T-cell (primary cell): ENCODE measurements at regions not wholly inside any gene's neighbourhood (a gene's known extent, or its start where the extent isn't known, plus 50 kb on each side); places are given as distances from the start of the nearest gene placed in this dataset.

ENCODE experiments used
- ATAC-seq, 4 experiments: fragments of 200-7000 bp in 3 of 4; fragments of 150-1000 bp in 1 of 4; cut with Tn5 transposase; replicated peaks in 1 of 4; 1 replicate in 3 of 4; 2 replicates in 1 of 4; pipeline ENCODE4 v1.10.0; 2021; ENCODE audit warnings: moderate library complexity in 3 of 4, mild to moderate bottlenecking in 2 of 4, moderate number of reproducible peaks in 1 of 4
- CTCF ChIA-PET, 2 donors: fragments of 300-600 bp; sonication (Branson Sonifier 250); formaldehyde crosslinking; loops; one replicate each; lab custom pipeline; 2022; ENCODE audit warnings: antibody characterized with exemption in 2 of 2; lab: Charles Lee
- POLR2A ChIA-PET, 2 donors: fragments of 300-600 bp; sonication (Branson Sonifier 250); formaldehyde crosslinking; loops; one replicate each; lab custom pipeline; 2022; ENCODE audit warnings: antibody characterized with exemption in 2 of 2; lab: Charles Lee
- DNase-seq, 35 experiments: peaks; one replicate each; pipeline versions ENCODE4 v3.0.0 to v3.0.0-alpha.2; 2013 to 2023
- H3K27ac ChIP-seq: one replicate; pipeline ENCODE4 v1.5.1; 2013; ENCODE audit warnings: low read length
- H3K27me3 ChIP-seq, 2 experiments: replicated peaks in 1 of 2; 1 replicate in 1 of 2; 2 replicates in 1 of 2; pipeline versions ENCODE4 v1.6.1 to v1.7.0; 2013; ENCODE audit warnings: low read length in 1 of 2, mixed read lengths in 1 of 2; ENCODE audit not compliant: control insufficient read depth in 2 of 2, insufficient read depth in 2 of 2; ENCODE audit errors: extremely low read depth in 1 of 2
- H3K36me3 ChIP-seq, 2 donors: 1 replicate in 1 of 2; 2 replicates in 1 of 2; pipeline versions ENCODE4 v1.6.1 to v1.7.0; 2013; ENCODE audit warnings: low read length in 1 of 2; ENCODE audit not compliant: control insufficient read depth in 2 of 2, insufficient read depth in 1 of 2; ENCODE audit errors: extremely low read depth in 1 of 2
- H3K4me1 ChIP-seq, 2 experiments: 1 replicate in 1 of 2; 2 replicates in 1 of 2; pipeline versions ENCODE4 v1.6.1 to v1.7.0; 2013; ENCODE audit warnings: low read length in 2 of 2, mixed read lengths in 1 of 2; ENCODE audit not compliant: insufficient read depth in 2 of 2, control insufficient read depth in 1 of 2; ENCODE audit errors: extremely low read depth in 1 of 2
- H3K4me3 ChIP-seq, 2 donors: 1 replicate in 1 of 2; 2 replicates in 1 of 2; pipeline versions ENCODE4 v1.5.1 to v1.7.0; 2013; ENCODE audit warnings: mild to moderate bottlenecking in 2 of 2, low read length in 1 of 2, moderate library complexity in 1 of 2; ENCODE audit not compliant: control insufficient read depth in 1 of 2; ENCODE audit errors: extremely low read depth in 1 of 2
- H3K9me3 ChIP-seq: 2 replicates; pipeline ENCODE4 v1.7.0; 2013
- H3K27ac Mint-ChIP-seq, 2 donors: one replicate each; pipeline ENCODE4 v1.8.0; 2020 to 2021; ENCODE audit warnings: mild to moderate bottlenecking in 2 of 2, mixed read lengths in 2 of 2
- H3K27me3 Mint-ChIP-seq, 2 donors: one replicate each; pipeline ENCODE4 v1.8.0; 2021 to 2022; ENCODE audit warnings: mixed read lengths in 2 of 2
- H3K36me3 Mint-ChIP-seq: one replicate; pipeline ENCODE4 v1.8.0; 2021; ENCODE audit warnings: mixed read lengths
- H3K4me1 Mint-ChIP-seq, 3 donors: one replicate each; pipeline ENCODE4 v1.8.0; 2020 to 2022; ENCODE audit warnings: mixed read lengths in 3 of 3, mild to moderate bottlenecking in 1 of 3
- H3K4me3 Mint-ChIP-seq, 3 donors: one replicate each; pipeline ENCODE4 v1.8.0; 2020 to 2022; ENCODE audit warnings: mild to moderate bottlenecking in 3 of 3, mixed read lengths in 3 of 3, moderate library complexity in 3 of 3
- H3K9me3 Mint-ChIP-seq, 3 donors: one replicate each; pipeline ENCODE4 v1.8.0; 2020 to 2022; ENCODE audit warnings: mixed read lengths in 3 of 3
- WGBS: methylation state at CpG from one replicate; pipeline ENCODE4 v1.1.5; 2013; ENCODE audit warnings: missing lambda C conversion rate; ENCODE audit not compliant: insufficient coverage; 5-methylcytosine and 5-hydroxymethylcytosine counted together

GRCh38 chr11:95450547-95451123 lies 219.6 kb upstream of the SESN3 start:
- 80% methylated on average over 2 of the region's 4 CpGs for WGBS
- H3K4me1 ChIP-seq: no peaks in the 10 kb centered on the region
- H3K36me3 ChIP-seq: no peaks in the 10 kb centered on the region
- H3K4me3 Mint-ChIP-seq: no peak overlapping the region
- CTCF ChIA-PET: no interaction called here
- POLR2A ChIA-PET: no interaction called here
- H3K27me3 Mint-ChIP-seq: no peaks in the 10 kb centered on the region
- no peaks in the 10 kb centered on the region for H3K9me3 Mint-ChIP-seq
- H3K4me3 ChIP-seq: no peak overlapping the region
- H3K27ac Mint-ChIP-seq: no peak overlapping the region
- no peaks in the 10 kb centered on the region for H3K4me1 Mint-ChIP-seq
- DNase-seq (no peak), ATAC-seq (no peak)
- H3K27me3 ChIP-seq: peaks cover 0 to 7% of the 10 kb centered on the region in 2 experiments
- H3K9me3 ChIP-seq: no peaks in the 10 kb centered on the region
- H3K27ac ChIP-seq: no peak overlapping the region
- H3K36me3 Mint-ChIP-seq: no peaks in the 10 kb centered on the region

- Histone ChIP-seq H3K36me3 (no peaks in the 10 kb centered on the region), H3K4me1 (peaks cover 0 to 4% of the 10 kb centered on the region in 2 experiments), H3K27me3 (peaks cover 0 to 5% of the 10 kb centered on the region in 2 experiments), H3K9me3 (no peaks in the 10 kb centered on the region), H3K4me3 (no peak overlapping the region), H3K27ac (no peak overlapping the region)
- H3K27ac Mint-ChIP-seq: no peak overlapping the region
- ChIA-PET CTCF (interaction anchor here in 1 of 2 donors (1.3 kb wide), 1 partner anchor 9 kb away, joined by 4 read pairs; no protein-coding TSS in a partner anchor), POLR2A (interaction anchor here (0.6 to 0.8 kb wide), 2 partner anchors 16 to 34 kb away, joined by 3 read pairs; no protein-coding TSS in a partner anchor)
- 90% methylated on average over 8 of the region's 13 CpGs for WGBS
- H3K4me3 Mint-ChIP-seq: no peak overlapping the region
- H3K4me1 Mint-ChIP-seq: peaks cover 0 to 23% (median 19%) of the 10 kb centered on the region in 3 donors
- H3K27me3 Mint-ChIP-seq: no peaks in the 10 kb centered on the region
- DNase-seq: no peak
- H3K9me3 Mint-ChIP-seq: no peaks in the 10 kb centered on the region
- no peaks in the 10 kb centered on the region for H3K36me3 Mint-ChIP-seq
- no peak for ATAC-seq
Measured at GRCh38 chr11:95445746-95446333, 214.8 kb upstream of the SESN3 start.

- no peaks in the 10 kb centered on the region for H3K9me3 Mint-ChIP-seq
- H3K27ac Mint-ChIP-seq: peak overlapping the region in 1 of 2 donors; percentile 12
- H3K36me3 Mint-ChIP-seq: no peaks in the 10 kb centered on the region
- no peak overlapping the region for H3K27ac ChIP-seq
- CTCF ChIA-PET: interaction anchor here in 1 of 2 donors (0.8 to 1.3 kb wide), 2 partner anchors 10 to 11 kb away, joined by 3 to 4 read pairs; no protein-coding TSS in a partner anchor
- ATAC-seq (peak in 2 of 4 experiments; percentile 30 to 42), DNase-seq (peak in 1 of 35 experiments; percentile 13)
- H3K4me1 ChIP-seq: peaks cover 0 to 4% of the 10 kb centered on the region in 2 experiments
- no peaks in the 10 kb centered on the region for H3K36me3 ChIP-seq
- no peaks in the 10 kb centered on the region for H3K27me3 Mint-ChIP-seq
- H3K27me3 ChIP-seq: peaks cover 0 to 5% of the 10 kb centered on the region in 2 experiments
- 0% methylated on average over 1 of the region's 5 CpGs for WGBS
- peaks cover 0 to 23% (median 19%) of the 10 kb centered on the region in 3 donors for H3K4me1 Mint-ChIP-seq
- H3K9me3 ChIP-seq: no peaks in the 10 kb centered on the region
- H3K4me3 Mint-ChIP-seq: no peak overlapping the region
- no peak overlapping the region for H3K4me3 ChIP-seq
- POLR2A ChIA-PET: no interaction called here
Measured at GRCh38 chr11:95444309-95445241, 213.6 kb upstream of the SESN3 start.

- Histone ChIP-seq H3K9me3 (no peaks in the 10 kb centered on the region), H3K27ac (no peak overlapping the region), H3K4me3 (no peak overlapping the region), H3K4me1 (peaks cover 0 to 4% of the 10 kb centered on the region in 2 experiments), H3K36me3 (no peaks in the 10 kb centered on the region), H3K27me3 (peaks cover 0 to 5% of the 10 kb centered on the region in 2 experiments)
- DNase-seq: peak in 8 of 35 experiments; percentile 0 to 44 (median 6)
- no peaks in the 10 kb centered on the region for H3K27me3 Mint-ChIP-seq
- CTCF ChIA-PET: interaction anchor here in 1 of 2 donors (0.8 kb wide), 1 partner anchor 10 kb away, joined by 3 read pairs; no protein-coding TSS in a partner anchor
- no peaks in the 10 kb centered on the region for H3K9me3 Mint-ChIP-seq
- no peak overlapping the region for H3K27ac Mint-ChIP-seq
- peaks cover 0 to 23% (median 19%) of the 10 kb centered on the region in 3 donors for H3K4me1 Mint-ChIP-seq
- H3K4me3 Mint-ChIP-seq: no peak overlapping the region
- no peaks in the 10 kb centered on the region for H3K36me3 Mint-ChIP-seq
- POLR2A ChIA-PET: no interaction called here
- ATAC-seq: peak in 3 of 4 experiments; percentile 46 to 53 (median 47)
- WGBS: 65% methylated on average over 2 of the region's 5 CpGs
Measured at GRCh38 chr11:95443386-95443785, 212.4 kb upstream of the SESN3 start.

- DNase-seq (no peak), ATAC-seq (no peak)
- H3K4me1 ChIP-seq: peaks cover 0 to 4% of the 10 kb centered on the region in 2 experiments
- H3K9me3 ChIP-seq: no peaks in the 10 kb centered on the region
- ChIA-PET CTCF (no interaction called here), POLR2A (no interaction called here)
- peaks cover 0 to 23% (median 19%) of the 10 kb centered on the region in 3 donors for H3K4me1 Mint-ChIP-seq
- WGBS: 86% methylated on average over 1 of the region's 3 CpGs
- H3K36me3 ChIP-seq: no peaks in the 10 kb centered on the region
- no peaks in the 10 kb centered on the region for H3K27me3 Mint-ChIP-seq
- no peaks in the 10 kb centered on the region for H3K36me3 Mint-ChIP-seq
- no peak overlapping the region for H3K27ac ChIP-seq
- no peak overlapping the region for H3K27ac Mint-ChIP-seq
- H3K4me3 ChIP-seq: no peak overlapping the region
- H3K9me3 Mint-ChIP-seq: no peaks in the 10 kb centered on the region
- no peak overlapping the region for H3K4me3 Mint-ChIP-seq
- peaks cover 0 to 5% of the 10 kb centered on the region in 2 experiments for H3K27me3 ChIP-seq
Measured at GRCh38 chr11:95442531-95443050, 211.6 kb upstream of the SESN3 start.
